ENCODE measurements at regions not wholly inside any gene's neighbourhood (a gene's known extent, or its start where the extent isn't known, plus 50 kb on each side); places are given as distances from the start of the nearest gene placed in this dataset.

- ATAC-seq = no peak
- Histone ChIP-seq H3K4me3 (no peak overlapping the region), H3K27ac (no peak overlapping the region), H3K27me3 (no peaks in the 10 kb centered on the region), H3K9me3 (no peaks in the 10 kb centered on the region), H3K4me1 (peaks cover 0 to 23% (median 0%) of the 10 kb centered on the region in 3 donors), H3K36me3 (no peaks in the 10 kb centered on the region)
- TF ChIP-seq POLR2A (IDR thresholded peaks at IDR 0.05) (no peak), CTCF (IDR thresholded peaks at IDR 0.05) (no peak), EP300 (IDR thresholded peaks at IDR 0.05) (no peak), POLR2AphosphoS5 (IDR thresholded peaks at IDR 0.05) (no peak)
- WGBS, 2 donors (ENCODE audit: low coverage in 1 of 2) = 73 to 92% methylated on average over 6 to 8 of the region's 8 CpGs
Observed at GRCh38 chr6:81806793-81807565, 54.5 kb upstream of the TENT5A start.

GRCh38 chr6:81802356-81802755, 49.9 kb upstream of the TENT5A start:
- Histone ChIP-seq H3K27ac (no peak overlapping the region), H3K4me1 (no peaks in the 10 kb centered on the region), H3K9me3 (no peaks in the 10 kb centered on the region), H3K27me3 (no peaks in the 10 kb centered on the region), H3K36me3 (no peaks in the 10 kb centered on the region), H3K4me3 (no peak overlapping the region)
- TF ChIP-seq POLR2A (IDR thresholded peaks at IDR 0.05) = no peak
- TF ChIP-seq EP300 (IDR thresholded peaks at IDR 0.05) = no peak
- TF ChIP-seq POLR2AphosphoS5 (IDR thresholded peaks at IDR 0.05) = no peak
- no peak for TF ChIP-seq CTCF (IDR thresholded peaks at IDR 0.05)
- no peak for ATAC-seq
- 77 to 90% methylated on average over 4 of the region's 4 CpGs for WGBS, 2 donors (ENCODE audit: low coverage in 1 of 2)

Small RNAs in the stretch of these regions (small RNA-seq; reads per million reads assigned to genes)
- gene AL360157.1 = 0 reads per million in 4 donors

Data from gastroesophageal sphincter (tissue), 4 donors.